ENCODE measurements at regions not wholly inside any gene's neighbourhood (a gene's known extent, or its start where the extent isn't known, plus 50 kb on each side); places are given as distances from the start of the nearest gene placed in this dataset.

GRCh38 chr18:77772177-77772576 lies 522.5 kb downstream of the GALR1 start:
- no peaks in the 10 kb centered on the region for H3K27me3 ChIP-seq (ENCODE audit: insufficient read depth, insufficient read length)
- H3K4me3 ChIP-seq (ENCODE audit: insufficient read length, low read depth), result no peak overlapping the region
- no peak overlapping the region for H3K9ac ChIP-seq (ENCODE audit: insufficient read length, low read depth)
- H3K36me3 ChIP-seq (ENCODE audit: insufficient read depth, insufficient read length, low read length), result no peaks in the 10 kb centered on the region
- TF ChIP-seq ZNF274 (IDR thresholded peaks at IDR 0.05; ENCODE audit: low read depth, low read length), result no peak
- no peak for TF ChIP-seq YY1 (IDR thresholded peaks at IDR 0.05; ENCODE audit: insufficient read depth, insufficient read length)
- no peak for TF ChIP-seq SUZ12 (IDR thresholded peaks at IDR 0.05; ENCODE audit: extremely low read depth, insufficient read depth, insufficient read length)
- H3K4me1 ChIP-seq (ENCODE audit: insufficient read depth, insufficient read length), result no peaks in the 10 kb centered on the region
- H3K9me3 ChIP-seq (ENCODE audit: insufficient read depth, low read length), result no peaks in the 10 kb centered on the region
- DNase-seq (ENCODE audit: low read depth, low spot score), result no peak

DNA sequence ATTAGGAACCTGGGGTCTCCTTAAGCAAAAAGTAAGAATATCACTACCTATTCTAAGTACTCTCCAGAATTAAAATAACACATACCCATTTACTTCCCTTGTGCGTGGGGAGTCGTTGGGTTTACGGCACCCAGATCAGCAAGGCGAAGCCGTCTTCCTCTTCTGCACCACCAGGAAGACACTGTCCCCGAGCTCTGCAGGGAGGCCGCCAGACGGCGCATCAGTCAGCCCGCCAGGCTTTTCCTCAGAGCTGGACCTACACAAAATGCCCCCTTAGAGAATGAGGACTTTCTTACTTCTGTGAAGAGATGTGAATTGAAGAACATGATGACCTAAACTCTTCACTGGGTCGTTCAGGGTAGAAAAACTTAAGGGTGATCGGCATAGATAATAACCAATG lies 526.5 kb downstream of the GALR1 start:
- no peak overlapping the region for H3K9ac ChIP-seq (ENCODE audit: insufficient read length, low read depth)
- H3K4me1 ChIP-seq (ENCODE audit: insufficient read depth, insufficient read length), result no peaks in the 10 kb centered on the region
- TF ChIP-seq SUZ12 (IDR thresholded peaks at IDR 0.05; ENCODE audit: extremely low read depth, insufficient read depth, insufficient read length), result no peak
- no peak for TF ChIP-seq ZNF274 (IDR thresholded peaks at IDR 0.05; ENCODE audit: low read depth, low read length)
- no peak for TF ChIP-seq YY1 (IDR thresholded peaks at IDR 0.05; ENCODE audit: insufficient read depth, insufficient read length)
- H3K36me3 ChIP-seq (ENCODE audit: insufficient read depth, insufficient read length, low read length), result no peaks in the 10 kb centered on the region
- DNase-seq (ENCODE audit: low read depth, low spot score), result no peak
- no peak overlapping the region for H3K4me3 ChIP-seq (ENCODE audit: insufficient read length, low read depth)
- H3K9me3 ChIP-seq (ENCODE audit: insufficient read depth, low read length), result no peaks in the 10 kb centered on the region
- H3K27me3 ChIP-seq (ENCODE audit: insufficient read depth, insufficient read length), result no peaks in the 10 kb centered on the region

GRCh38 chr18:77777163-77777562 lies 527.5 kb downstream of the GALR1 start:
- TF ChIP-seq SUZ12 (IDR thresholded peaks at IDR 0.05; ENCODE audit: extremely low read depth, insufficient read depth, insufficient read length) (no peak), YY1 (IDR thresholded peaks at IDR 0.05; ENCODE audit: insufficient read depth, insufficient read length) (no peak), ZNF274 (IDR thresholded peaks at IDR 0.05; ENCODE audit: low read depth, low read length) (no peak)
- no peaks in the 10 kb centered on the region for H3K36me3 ChIP-seq (ENCODE audit: insufficient read depth, insufficient read length, low read length)

DNA sequence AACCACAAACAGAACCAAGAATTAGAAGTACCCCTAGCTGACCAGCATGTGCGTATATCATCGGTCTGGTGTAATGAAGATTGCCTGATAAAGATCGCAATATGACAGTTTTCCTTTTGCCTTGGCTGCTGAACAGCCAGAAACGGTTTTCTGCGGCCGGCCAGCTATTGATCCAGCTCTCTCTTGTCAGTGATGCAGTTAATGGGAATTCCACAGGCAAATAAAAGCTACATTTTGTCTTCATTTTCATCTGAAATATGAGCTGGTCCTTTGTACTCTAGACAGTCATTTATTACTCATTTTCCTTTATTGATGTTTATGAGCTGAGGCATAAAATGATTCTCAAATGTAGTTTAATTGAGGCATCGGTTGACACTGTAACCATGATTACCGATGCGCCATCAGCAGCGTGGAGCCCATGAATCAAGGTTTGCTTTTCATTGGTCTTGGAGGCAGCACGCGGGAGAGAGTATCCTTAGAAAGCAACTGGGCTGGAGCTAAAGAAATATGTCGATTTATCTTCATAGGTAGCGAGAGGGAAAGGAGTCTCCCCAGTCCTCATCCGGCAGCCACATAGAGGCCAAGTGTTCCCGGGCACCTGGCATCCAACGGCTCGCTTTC lies 535.2 kb downstream of the GALR1 start:
- no peaks in the 10 kb centered on the region for H3K27me3 ChIP-seq (ENCODE audit: insufficient read depth, insufficient read length)
- H3K4me3 ChIP-seq (ENCODE audit: insufficient read length, low read depth), result no peak overlapping the region
- H3K4me1 ChIP-seq (ENCODE audit: insufficient read depth, insufficient read length), result no peaks in the 10 kb centered on the region
- no peak for DNase-seq (ENCODE audit: low read depth, low spot score)
- no peak overlapping the region for H3K9ac ChIP-seq (ENCODE audit: insufficient read length, low read depth)
- no peaks in the 10 kb centered on the region for H3K36me3 ChIP-seq (ENCODE audit: insufficient read depth, insufficient read length, low read length)
- TF ChIP-seq ZNF274 (IDR thresholded peaks at IDR 0.05; ENCODE audit: low read depth, low read length) (no peak), YY1 (IDR thresholded peaks at IDR 0.05; ENCODE audit: insufficient read depth, insufficient read length) (no peak), SUZ12 (IDR thresholded peaks at IDR 0.05; ENCODE audit: extremely low read depth, insufficient read depth, insufficient read length) (no peak)
- H3K9me3 ChIP-seq (ENCODE audit: insufficient read depth, low read length), result no peaks in the 10 kb centered on the region

More at GRCh38 chr18:77777163-77777562, 527.5 kb downstream of the GALR1 start:
- no peaks in the 10 kb centered on the region for H3K9me3 ChIP-seq (ENCODE audit: insufficient read depth, low read length)
- no peaks in the 10 kb centered on the region for H3K4me1 ChIP-seq (ENCODE audit: insufficient read depth, insufficient read length)
- no peak for DNase-seq (ENCODE audit: low read depth, low spot score)
- no peak overlapping the region for H3K9ac ChIP-seq (ENCODE audit: insufficient read length, low read depth)
- no peak overlapping the region for H3K4me3 ChIP-seq (ENCODE audit: insufficient read length, low read depth)
- no peaks in the 10 kb centered on the region for H3K27me3 ChIP-seq (ENCODE audit: insufficient read depth, insufficient read length)

- Histone ChIP-seq H3K4me3 (ENCODE audit: insufficient read length, low read depth) (no peak overlapping the region), H3K9ac (ENCODE audit: insufficient read length, low read depth) (no peak overlapping the region), H3K27me3 (ENCODE audit: insufficient read depth, insufficient read length) (no peaks in the 10 kb centered on the region), H3K4me1 (ENCODE audit: insufficient read depth, insufficient read length) (no peaks in the 10 kb centered on the region), H3K36me3 (ENCODE audit: insufficient read depth, insufficient read length, low read length) (no peaks in the 10 kb centered on the region), H3K9me3 (ENCODE audit: insufficient read depth, low read length) (no peaks in the 10 kb centered on the region)
- no peak for TF ChIP-seq ZNF274 (IDR thresholded peaks at IDR 0.05; ENCODE audit: low read depth, low read length)
- TF ChIP-seq YY1 (IDR thresholded peaks at IDR 0.05; ENCODE audit: insufficient read depth, insufficient read length), result no peak
- no peak for TF ChIP-seq SUZ12 (IDR thresholded peaks at IDR 0.05; ENCODE audit: extremely low read depth, insufficient read depth, insufficient read length)
- no peak for DNase-seq (ENCODE audit: low read depth, low spot score)
These were observed 535.8 kb downstream of the GALR1 start for GRCh38 chr18:77785415-77785975.

- Histone ChIP-seq H3K9me3 (ENCODE audit: insufficient read depth, low read length) (no peaks in the 10 kb centered on the region), H3K4me3 (ENCODE audit: insufficient read length, low read depth) (no peak overlapping the region), H3K4me1 (ENCODE audit: insufficient read depth, insufficient read length) (no peaks in the 10 kb centered on the region), H3K9ac (ENCODE audit: insufficient read length, low read depth) (no peak overlapping the region), H3K27me3 (ENCODE audit: insufficient read depth, insufficient read length) (no peaks in the 10 kb centered on the region), H3K36me3 (ENCODE audit: insufficient read depth, insufficient read length, low read length) (no peaks in the 10 kb centered on the region)
- no peak for DNase-seq (ENCODE audit: low read depth, low spot score)
- TF ChIP-seq YY1 (IDR thresholded peaks at IDR 0.05; ENCODE audit: insufficient read depth, insufficient read length), result no peak
- TF ChIP-seq ZNF274 (IDR thresholded peaks at IDR 0.05; ENCODE audit: low read depth, low read length), result no peak
- no peak for TF ChIP-seq SUZ12 (IDR thresholded peaks at IDR 0.05; ENCODE audit: extremely low read depth, insufficient read depth, insufficient read length)
These were observed 553.4 kb downstream of the GALR1 start for GRCh38 chr18:77803024-77803423.

- no peaks in the 10 kb centered on the region for H3K27me3 ChIP-seq (ENCODE audit: insufficient read depth, insufficient read length)
- DNase-seq (ENCODE audit: low read depth, low spot score), result no peak
- H3K9me3 ChIP-seq (ENCODE audit: insufficient read depth, low read length), result no peaks in the 10 kb centered on the region
- TF ChIP-seq SUZ12 (IDR thresholded peaks at IDR 0.05; ENCODE audit: extremely low read depth, insufficient read depth, insufficient read length), result no peak
- no peak for TF ChIP-seq YY1 (IDR thresholded peaks at IDR 0.05; ENCODE audit: insufficient read depth, insufficient read length)
- no peak for TF ChIP-seq ZNF274 (IDR thresholded peaks at IDR 0.05; ENCODE audit: low read depth, low read length)
- H3K9ac ChIP-seq (ENCODE audit: insufficient read length, low read depth), result no peak overlapping the region
- H3K4me1 ChIP-seq (ENCODE audit: insufficient read depth, insufficient read length), result no peaks in the 10 kb centered on the region
- H3K36me3 ChIP-seq (ENCODE audit: insufficient read depth, insufficient read length, low read length), result no peaks in the 10 kb centered on the region
- H3K4me3 ChIP-seq (ENCODE audit: insufficient read length, low read depth), result no peak overlapping the region
These were observed 554.7 kb downstream of the GALR1 start for GRCh38 chr18:77804382-77804781.
